Peyer's patch (tissue), 4 donors: ENCODE measurements at regions not wholly inside any gene's neighbourhood (a gene's known extent, or its start where the extent isn't known, plus 50 kb on each side); places are given as distances from the start of the nearest gene placed in this dataset.

Experiments used
- CTCF ChIP-seq, 6 experiments: fragments of 450-650 bp in 4 of 6; fragments of 200-600 bp in 2 of 6; sonication (generic) in 1 of 6; IDR thresholded peaks; one replicate each; pipeline ENCODE4 v1.5.1; 2017 to 2019; ENCODE audit warnings: antibody characterized with exemption in 6 of 6, mild to moderate bottlenecking in 3 of 6, moderate library complexity in 1 of 6
- POLR2A ChIP-seq, 2 donors: fragments of 450-650 bp; IDR thresholded peaks; one replicate each; pipeline ENCODE4 v1.5.1; 2017; ENCODE audit warnings: antibody characterized with exemption in 2 of 2, mild to moderate bottlenecking in 2 of 2, moderate library complexity in 2 of 2

- TF ChIP-seq POLR2A (IDR thresholded peaks at IDR 0.05) (no peak), CTCF (IDR thresholded peaks at IDR 0.05) (no peak)
Measured at GRCh38 chr5:82560969-82561368, 282.8 kb upstream of the RPS23 start.
